C1 segment of cervical spinal cord (tissue), 14 donors: ENCODE measurements at regions not wholly inside any gene's neighbourhood (a gene's known extent, or its start where the extent isn't known, plus 50 kb on each side); places are given as distances from the start of the nearest gene placed in this dataset.
A peak's percentile ranks its signal among the peaks of the same experiment; 100 is the strongest.

ENCODE experiments used
- DNase-seq, 14 donors: peaks; one replicate each; lab custom pipeline; 2025; lab: John Stamatoyannopoulos, UW

DNA sequence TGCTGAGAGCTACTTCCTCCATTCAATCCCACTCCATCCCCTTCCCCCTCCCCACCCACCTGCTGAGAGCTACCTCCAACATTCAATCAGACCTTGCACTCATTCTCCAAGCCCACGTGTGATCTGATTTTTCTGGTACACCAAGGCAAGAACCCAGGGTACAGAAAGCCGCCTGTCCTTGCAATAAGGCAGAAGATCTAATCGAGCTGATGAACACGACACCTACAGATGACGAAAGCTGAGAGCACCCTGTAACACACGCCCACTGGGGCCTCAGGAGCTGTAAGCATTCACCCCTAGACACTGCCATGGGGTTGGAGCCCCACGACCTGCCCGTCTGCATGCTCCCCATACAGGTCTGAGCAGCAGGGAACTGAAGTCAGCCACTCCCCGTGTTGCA, 58.3 kb downstream of the TRIML1 start:
- DNase-seq, result no peak

DNA sequence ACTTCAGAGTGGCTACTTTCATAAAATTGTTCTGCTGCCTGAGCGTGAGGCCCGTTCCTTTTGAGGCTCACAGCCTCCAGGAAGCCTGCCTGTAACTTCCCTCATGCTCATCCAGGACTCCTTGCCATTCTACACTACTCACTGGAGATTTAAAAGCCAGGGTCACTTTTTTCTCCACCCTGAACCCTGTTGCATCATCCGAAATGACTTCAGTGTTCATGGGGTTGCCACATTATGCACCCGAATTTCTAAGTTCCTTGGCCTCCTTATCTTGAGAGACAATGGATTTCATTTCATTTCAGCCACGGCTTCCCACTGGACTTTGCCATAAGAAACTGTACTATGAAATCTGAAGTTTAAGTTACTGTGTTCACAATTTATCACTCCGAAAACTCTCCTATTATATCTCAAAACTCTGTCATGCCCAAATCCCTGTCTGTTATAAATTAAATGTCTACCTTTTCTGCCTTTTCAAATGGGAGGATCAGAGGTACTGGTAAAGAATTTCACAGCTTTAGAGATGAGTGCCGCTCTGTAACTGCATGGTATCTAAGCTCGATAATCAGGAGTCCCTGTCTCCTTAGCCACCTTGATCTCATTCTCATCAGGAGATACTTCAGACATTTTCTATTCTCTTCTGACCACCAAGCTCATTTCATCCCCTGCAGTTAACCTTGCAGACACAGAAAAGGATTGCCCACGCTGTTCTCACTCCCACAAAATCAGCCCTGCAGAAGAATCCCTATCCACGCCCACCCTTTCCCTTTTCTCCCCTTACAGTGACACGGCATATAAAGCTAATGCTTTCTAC, 59.9 kb downstream of the TRIML1 start:
- DNase-seq, result no peak

GRCh38 chr4:188201851-188202250, 62.6 kb downstream of the TRIML1 start:
- DNase-seq, result no peak

DNA sequence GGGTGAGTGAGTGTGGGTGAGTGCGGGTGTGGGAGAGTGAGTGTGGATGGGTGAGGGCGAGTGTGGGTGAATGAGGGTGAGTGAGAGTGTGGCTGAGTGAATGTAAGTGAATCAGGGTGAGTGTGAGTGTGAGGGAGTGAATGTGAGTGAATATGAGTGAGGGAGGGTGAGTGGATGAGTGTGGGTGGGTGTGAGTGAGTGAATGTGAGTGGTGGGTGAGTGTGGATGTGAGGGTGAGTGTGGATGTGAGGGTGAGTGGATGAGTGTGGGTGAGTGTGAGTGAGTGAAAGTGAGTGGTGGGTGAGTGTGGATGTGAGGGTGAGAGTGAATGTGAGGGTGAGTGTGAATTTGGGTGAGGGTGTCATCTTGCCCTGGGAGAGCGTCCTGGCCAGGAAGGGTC, 67.5 kb downstream of the TRIML1 start:
- no peak for DNase-seq

- no peak for DNase-seq
These were observed 75.6 kb downstream of the TRIML1 start for GRCh38 chr4:188214861-188215260.

DNA sequence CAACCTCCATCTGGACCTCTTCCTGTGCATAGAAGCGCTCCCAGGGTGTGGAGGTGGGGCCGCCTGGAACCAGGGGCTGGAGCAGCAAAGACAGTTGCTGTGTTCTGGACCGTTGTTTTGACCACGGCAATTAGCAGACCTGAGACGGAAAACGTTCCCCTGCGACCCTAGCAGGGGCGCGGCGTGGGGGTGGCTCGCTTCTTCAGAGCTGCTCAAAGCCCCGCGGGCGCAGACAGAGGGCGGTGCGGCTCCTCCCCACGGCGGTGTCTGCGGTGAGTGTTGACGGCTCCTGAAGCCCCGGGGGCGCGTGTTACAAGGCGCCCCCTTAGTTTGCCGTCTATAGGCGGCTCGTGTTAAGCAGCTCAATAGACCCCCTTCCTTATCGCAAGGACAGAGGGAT, 79.2 kb downstream of the TRIML1 start:
- DNase-seq, result peak in 1 of 14 donors; percentile 2

DNA sequence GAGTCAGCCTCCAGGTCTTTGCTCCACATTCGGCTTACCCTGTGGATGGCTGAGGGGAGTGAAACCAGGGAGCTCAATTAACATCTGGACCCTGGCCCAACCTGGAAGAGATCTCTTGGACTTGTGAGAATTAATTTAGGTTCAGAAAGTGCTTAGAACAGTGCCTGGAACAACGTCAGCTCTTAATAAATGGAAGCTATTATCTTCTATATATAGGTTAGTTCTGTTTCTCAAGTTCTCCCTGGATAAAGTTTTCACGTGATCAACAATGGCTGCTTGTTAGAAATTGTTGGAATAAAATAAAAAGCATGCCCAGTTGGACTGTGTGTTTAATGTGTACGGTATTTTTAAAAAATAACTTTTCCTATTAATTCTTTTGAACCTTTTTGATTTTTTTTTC, 80.8 kb downstream of the TRIML1 start:
- no peak for DNase-seq

DNA sequence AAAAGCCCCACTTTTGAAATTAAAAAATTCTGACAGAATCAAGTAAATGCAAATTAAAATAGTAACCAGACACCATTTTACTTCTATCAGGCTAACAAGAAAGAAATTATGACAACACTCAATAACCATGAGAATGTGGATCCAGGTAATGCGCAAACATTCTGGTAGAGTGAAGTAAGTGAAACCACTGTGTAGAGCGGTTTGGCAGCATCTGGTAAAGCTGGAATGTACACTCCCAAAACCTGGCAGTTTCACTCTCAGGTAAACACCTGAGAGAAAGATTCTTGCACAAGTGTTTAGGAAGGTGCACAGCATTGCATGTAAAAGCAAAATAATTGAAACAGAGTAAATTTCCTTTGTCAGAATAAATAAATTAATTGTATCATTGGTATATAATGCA, 81.8 kb downstream of the TRIML1 start:
- DNase-seq, result no peak

GRCh38 chr4:188228279-188228678, 89.0 kb downstream of the TRIML1 start:
- no peak for DNase-seq

DNA sequence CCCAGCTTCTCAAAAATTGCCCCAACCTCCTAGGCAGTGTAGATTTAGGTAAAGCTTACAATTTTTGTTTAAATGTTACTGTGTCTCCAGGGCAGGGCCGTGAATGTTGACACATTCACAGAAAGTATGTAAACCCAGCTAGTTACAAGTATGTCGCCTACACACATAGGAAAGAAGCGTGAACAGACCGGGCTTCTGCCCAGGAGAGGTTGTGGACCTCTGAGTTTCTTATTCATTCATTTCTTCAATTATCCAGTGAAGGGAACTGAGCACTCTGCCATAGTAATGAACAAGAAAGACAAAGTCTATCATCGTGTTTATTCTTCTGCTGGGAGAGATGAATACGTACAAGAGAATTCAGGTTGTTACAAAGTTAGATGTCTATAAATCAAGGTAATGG, 93.2 kb downstream of the TRIML1 start:
- no peak for DNase-seq

GRCh38 chr4:188242041-188242440, 102.8 kb downstream of the TRIML1 start:
- no peak for DNase-seq

- no peak for DNase-seq
These were observed 106.4 kb downstream of the TRIML1 start for GRCh38 chr4:188245651-188246050.

GRCh38 chr4:188246488-188246887, 107.2 kb downstream of the TRIML1 start:
- DNase-seq, result no peak

- DNase-seq, result no peak
These were observed 115.0 kb downstream of the TRIML1 start for GRCh38 chr4:188254211-188254610.

DNA sequence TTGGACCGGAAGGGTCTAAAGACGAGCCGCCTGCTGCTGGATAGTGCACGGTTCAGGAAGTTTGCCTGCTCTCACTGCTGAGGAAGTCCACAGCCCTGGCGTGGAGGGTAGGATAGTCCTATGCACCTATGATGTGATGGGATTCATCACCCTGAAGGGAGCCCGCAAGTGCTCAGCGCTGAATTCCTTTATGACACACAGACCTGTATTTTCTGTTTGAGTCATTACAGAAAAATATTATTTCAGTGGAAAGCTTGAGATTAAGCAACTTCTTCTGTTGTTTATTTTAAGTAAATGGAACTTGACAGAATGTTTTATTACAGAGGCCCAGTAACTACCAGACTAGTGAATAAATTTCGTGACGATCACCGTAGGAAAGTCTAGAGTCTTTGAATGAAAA, 123.2 kb downstream of the TRIML1 start:
- no peak for DNase-seq

DNA sequence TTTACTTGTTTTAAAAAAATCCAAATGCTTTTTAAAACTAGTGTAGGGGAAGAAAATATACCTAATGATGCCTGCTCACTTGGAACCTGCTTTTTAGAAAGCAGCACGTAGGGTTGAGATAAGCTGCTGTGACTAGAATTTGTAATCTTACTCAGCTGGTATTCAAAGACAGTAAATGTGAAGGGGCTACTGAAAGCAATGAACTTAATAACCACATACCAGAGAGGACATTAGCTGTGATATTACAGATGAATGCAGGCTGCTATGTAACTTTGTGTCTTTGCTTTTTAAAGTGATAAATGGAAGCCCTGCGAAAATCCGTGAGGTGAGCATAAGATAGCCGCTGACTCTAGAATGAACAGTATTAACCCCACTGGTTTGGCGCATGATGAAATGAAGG, 124.1 kb downstream of the TRIML1 start:
- no peak for DNase-seq

DNA sequence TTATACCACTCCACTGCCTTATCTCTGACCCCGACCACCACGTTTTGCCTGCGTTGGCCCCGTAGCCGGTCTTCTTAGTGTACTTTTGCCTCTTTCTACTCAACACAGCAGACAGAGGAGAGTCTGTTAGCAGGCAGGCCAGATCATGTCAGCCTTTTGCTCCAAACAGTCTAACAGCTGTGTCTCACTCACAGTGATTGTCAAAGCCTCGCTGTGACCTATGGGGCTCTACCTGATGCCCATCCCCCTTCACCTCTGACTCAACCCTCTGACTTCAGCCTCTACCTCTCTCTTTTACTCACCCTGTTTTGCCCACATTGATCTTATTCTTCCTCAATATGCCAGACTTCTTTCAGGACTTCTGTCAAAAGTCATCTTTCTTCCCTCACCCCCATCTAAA, 127.1 kb downstream of the TRIML1 start:
- DNase-seq, result no peak

DNA sequence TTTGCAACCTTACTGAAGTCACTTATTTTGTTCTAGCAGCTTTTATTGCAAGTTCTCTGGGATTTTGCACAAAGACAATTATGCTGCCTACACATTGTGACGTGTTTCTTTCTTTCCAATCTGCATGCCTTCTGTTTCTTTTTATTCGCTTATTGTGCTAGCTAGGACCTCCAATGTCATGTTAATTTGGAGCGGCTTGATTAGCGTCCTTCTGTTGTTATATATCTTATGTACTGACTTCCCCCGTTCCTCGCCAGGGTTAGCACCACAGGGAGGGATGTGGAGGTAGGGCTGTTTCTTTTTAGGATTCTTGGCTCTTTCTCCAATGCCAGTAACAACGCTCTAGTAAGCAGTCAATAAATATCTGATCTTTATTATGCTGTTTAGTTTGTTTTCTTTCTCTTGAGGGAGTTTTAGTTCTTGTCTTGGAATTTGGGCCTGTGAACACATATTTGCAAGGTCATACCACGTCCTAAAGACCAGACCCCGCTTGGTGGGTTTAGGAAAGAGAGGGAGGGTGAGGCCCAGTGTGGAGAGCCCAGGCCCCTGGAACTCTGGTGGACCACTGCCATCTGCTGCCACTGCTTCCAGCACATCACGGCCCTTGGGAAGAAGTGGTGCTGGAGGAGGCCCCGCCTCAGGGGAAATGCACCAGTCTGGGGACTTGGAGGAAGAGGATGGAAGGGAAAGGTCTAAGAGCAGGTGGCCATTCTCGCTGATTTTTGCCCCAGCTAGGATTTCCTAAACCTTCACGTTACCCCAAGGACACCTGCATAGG, 129.1 kb downstream of the TRIML1 start:
- no peak for DNase-seq

DNA sequence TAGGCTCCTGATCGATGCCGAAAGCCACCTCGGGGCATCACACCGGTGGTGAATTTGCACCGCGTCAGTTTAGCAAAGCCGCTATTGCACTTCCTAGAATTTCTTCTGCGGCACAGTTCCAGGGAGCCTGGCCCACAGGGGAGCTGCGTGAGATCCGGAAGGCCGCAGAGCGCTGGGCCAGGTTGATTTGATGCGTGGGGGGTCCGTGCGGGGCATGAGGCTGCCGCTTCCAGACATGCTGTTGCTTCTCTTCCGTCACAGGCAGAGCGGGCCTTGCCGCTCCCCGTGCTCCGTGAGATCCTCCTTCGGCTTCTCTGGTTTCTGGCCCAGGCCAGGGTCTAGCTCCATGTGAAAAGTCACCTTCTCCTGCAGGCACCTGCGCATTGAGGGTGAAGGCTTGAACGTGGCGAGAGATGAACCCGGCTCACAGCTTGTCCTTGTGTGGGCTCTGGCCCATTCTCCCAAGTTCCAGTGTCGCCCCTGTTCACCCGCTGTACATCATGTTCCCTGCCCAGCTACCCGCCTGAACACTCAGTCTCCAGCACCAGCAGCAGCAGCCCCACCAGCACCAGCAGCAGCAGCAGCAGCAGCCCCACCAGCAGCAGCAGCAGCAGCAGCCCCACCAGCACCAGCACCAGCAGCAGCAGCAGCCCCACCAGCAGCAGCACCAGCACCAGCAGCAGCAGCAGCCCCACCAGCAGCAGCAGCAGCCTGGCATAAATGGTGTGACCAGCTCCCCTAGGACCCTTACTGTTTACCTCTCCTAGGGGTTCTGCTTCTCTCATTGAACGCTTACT, 131.2 kb downstream of the TRIML1 start:
- no peak for DNase-seq

GRCh38 chr4:188275686-188276085, 136.4 kb downstream of the TRIML1 start:
- DNase-seq, result no peak

DNA sequence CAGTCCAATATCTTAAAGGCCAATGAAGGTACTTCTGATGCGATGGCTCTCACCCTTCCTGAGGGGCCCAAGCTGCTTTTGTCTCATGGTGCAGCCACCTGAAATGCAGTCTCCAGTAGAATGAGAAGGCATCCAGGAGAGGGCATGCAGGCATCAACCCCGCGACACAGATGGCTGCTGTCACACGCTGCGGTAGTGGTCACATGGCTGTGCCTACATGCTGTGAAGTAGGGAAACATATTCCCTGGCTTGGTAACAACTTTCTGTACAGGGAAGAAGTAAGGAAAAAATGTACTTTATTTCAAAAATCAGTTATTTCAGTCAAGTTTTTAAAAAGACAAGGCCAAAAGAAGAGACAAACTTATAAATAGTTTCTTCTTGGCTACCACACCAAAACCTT, 139.9 kb downstream of the TRIML1 start:
- no peak for DNase-seq

DNA sequence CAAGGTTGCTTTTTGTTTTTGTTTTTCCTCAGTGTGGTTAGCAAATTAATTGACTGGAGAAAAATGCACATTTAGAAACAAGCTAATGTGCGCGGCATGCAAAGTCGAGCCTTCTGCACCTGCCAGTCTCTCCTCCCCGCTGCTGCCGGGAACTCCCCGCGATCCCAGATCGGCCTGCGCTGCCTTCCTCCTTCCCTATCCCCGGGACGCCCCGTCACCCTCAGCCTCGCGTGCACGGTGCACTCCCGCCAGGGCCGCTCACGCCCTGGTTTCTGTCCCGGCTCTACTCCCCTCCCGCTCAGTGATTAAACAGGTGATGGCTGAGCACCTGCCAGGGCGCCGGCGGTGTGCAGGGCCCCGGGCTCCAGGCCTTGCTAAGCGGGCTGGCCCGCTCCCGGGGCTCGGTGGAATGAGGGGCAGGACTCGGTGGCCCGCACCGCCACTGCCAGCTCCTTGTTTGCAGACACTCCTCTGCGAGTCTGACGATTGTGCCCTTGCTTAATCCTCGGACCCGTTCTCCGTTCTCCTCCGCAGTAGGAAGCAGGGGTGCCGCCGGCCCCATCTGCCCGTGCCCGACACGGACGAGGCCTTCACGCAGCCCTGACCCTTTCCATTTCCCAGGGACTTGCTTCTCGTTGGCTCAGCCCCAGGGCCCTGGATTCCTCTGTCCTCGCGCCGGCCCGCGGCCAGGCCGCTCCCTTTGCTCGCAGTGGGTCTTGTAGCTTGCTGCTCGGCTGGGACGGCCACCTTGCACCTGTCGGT, 143.4 kb downstream of the TRIML1 start:
- DNase-seq, result no peak
